CD4-positive, alpha-beta T cell (primary cell): ENCODE measurements at regions not wholly inside any gene's neighbourhood (a gene's known extent, or its start where the extent isn't known, plus 50 kb on each side); places are given as distances from the start of the nearest gene placed in this dataset.

Source experiments
- ATAC-seq: fragments of 200-7000 bp; cut with Tn5 transposase; one replicate; pipeline ENCODE4 v1.10.0; 2022; ENCODE audit warnings: mild to moderate bottlenecking; ENCODE audit not compliant: poor library complexity
- CTCF ChIA-PET: fragments of 350-600 bp; sonication (Branson Sonifier 250); formaldehyde crosslinking; loops from one replicate; lab custom pipeline; 2021; ENCODE audit warnings: antibody characterized with exemption, inconsistent platforms; lab: Charles Lee
- POLR2A ChIA-PET: fragments of 350-600 bp; sonication (Branson Sonifier 250); formaldehyde crosslinking; loops from one replicate; lab custom pipeline; 2021; ENCODE audit warnings: antibody characterized with exemption, inconsistent platforms; lab: Charles Lee
- DNase-seq, 14 experiments: peaks; one replicate each; pipeline ENCODE4 v3.0.0-alpha.2; 2013 to 2020; ENCODE audit warnings: mixed read lengths in 2 of 14
- H3K27ac ChIP-seq, 2 donors: one replicate each; pipeline versions ENCODE4 v1.5.1 to v1.7.0; 2013; ENCODE audit warnings: low read length in 2 of 2, low read depth in 1 of 2, mild to moderate bottlenecking in 1 of 2
- H3K27me3 ChIP-seq, 2 experiments: 1 replicate in 1 of 2; 2 replicates in 1 of 2; pipeline versions ENCODE4 v1.6.1 to v1.7.0; 2013; ENCODE audit warnings: low read length in 2 of 2, control low read depth in 1 of 2, mild to moderate bottlenecking in 1 of 2, moderate library complexity in 1 of 2; ENCODE audit not compliant: insufficient read depth in 2 of 2, control insufficient read depth in 1 of 2
- H3K36me3 ChIP-seq: one replicate; pipeline ENCODE4 v1.6.1; 2013; ENCODE audit warnings: low read length, control low read depth; ENCODE audit not compliant: insufficient read depth
- H3K4me1 ChIP-seq: one replicate; pipeline ENCODE4 v1.6.1; 2013; ENCODE audit warnings: low read length, control low read depth; ENCODE audit not compliant: insufficient read depth
- H3K4me3 ChIP-seq: one replicate; pipeline ENCODE4 v1.5.1; 2013; ENCODE audit warnings: mild to moderate bottlenecking, low read length, moderate library complexity
- H3K9me3 ChIP-seq, 2 experiments: 1 replicate in 1 of 2; 2 replicates in 1 of 2; pipeline versions ENCODE4 v1.6.1 to v1.7.0; 2013; ENCODE audit warnings: low read length in 2 of 2, mild to moderate bottlenecking in 2 of 2, control low read depth in 1 of 2, moderate library complexity in 1 of 2; ENCODE audit not compliant: control insufficient read depth in 1 of 2, insufficient read depth in 1 of 2
- H3K27ac Mint-ChIP-seq: one replicate; pipeline ENCODE4 v1.8.0; 2020; ENCODE audit warnings: mixed read lengths
- H3K27me3 Mint-ChIP-seq: one replicate; pipeline ENCODE4 v1.8.0; 2021; ENCODE audit warnings: mixed read lengths
- H3K36me3 Mint-ChIP-seq: one replicate; pipeline ENCODE4 v1.8.0; 2021; ENCODE audit warnings: low read depth, mixed read lengths
- H3K4me1 Mint-ChIP-seq: one replicate; pipeline ENCODE4 v1.8.0; 2021; ENCODE audit warnings: low read depth, mixed read lengths
- H3K4me3 Mint-ChIP-seq: one replicate; pipeline ENCODE4 v1.8.0; 2020; ENCODE audit warnings: mild to moderate bottlenecking, mixed read lengths
- H3K9me3 Mint-ChIP-seq: one replicate; pipeline ENCODE4 v1.8.0; 2020; ENCODE audit warnings: mixed read lengths
- intact Hi-C, 2 experiments: fragments of 100-400 bp; cut with DNase I in 1 of 2; cut with micrococcal nuclease in 1 of 2; formaldehyde crosslinking; loops; one replicate each; pipeline versions ENCODE4 v1.15.1 to v1.9.0; 2023 to 2025; cut with DNase I, micrococcal nuclease
- TF ChIP-seq, protein P1 (sequence below): fragments of 200-600 bp; IDR thresholded peaks from one replicate; pipeline ENCODE4 v1.8.0; 2022; ENCODE audit warnings: antibody characterized with exemption, mild to moderate bottlenecking

DNA sequence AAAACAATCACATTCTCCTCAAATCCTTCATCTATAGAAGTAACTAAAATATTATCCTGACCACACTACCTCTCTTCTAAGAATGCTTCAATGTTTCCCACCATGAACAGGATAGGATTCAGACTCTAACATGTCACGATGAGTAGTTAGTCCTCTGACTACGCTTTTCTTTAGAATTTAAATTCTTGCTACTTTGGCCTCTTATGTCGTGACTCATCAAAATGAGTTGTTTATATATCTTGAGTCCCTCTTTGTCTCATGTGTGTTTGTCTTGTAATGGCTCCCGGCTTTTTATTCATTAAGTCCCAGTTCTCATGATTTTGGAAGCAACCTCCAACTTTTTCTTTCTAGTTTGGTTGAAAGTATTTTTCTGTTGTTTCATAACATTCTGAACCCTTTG, 1289.2 kb downstream of the DSC3 start:
- H3K4me3 Mint-ChIP-seq: no peak overlapping the region
- no peak overlapping the region for H3K27ac ChIP-seq
- POLR2A ChIA-PET: no interaction called here
- H3K4me3 ChIP-seq: no peak overlapping the region
- no peaks in the 10 kb centered on the region for H3K36me3 Mint-ChIP-seq
- TF ChIP-seq, protein P1, sequence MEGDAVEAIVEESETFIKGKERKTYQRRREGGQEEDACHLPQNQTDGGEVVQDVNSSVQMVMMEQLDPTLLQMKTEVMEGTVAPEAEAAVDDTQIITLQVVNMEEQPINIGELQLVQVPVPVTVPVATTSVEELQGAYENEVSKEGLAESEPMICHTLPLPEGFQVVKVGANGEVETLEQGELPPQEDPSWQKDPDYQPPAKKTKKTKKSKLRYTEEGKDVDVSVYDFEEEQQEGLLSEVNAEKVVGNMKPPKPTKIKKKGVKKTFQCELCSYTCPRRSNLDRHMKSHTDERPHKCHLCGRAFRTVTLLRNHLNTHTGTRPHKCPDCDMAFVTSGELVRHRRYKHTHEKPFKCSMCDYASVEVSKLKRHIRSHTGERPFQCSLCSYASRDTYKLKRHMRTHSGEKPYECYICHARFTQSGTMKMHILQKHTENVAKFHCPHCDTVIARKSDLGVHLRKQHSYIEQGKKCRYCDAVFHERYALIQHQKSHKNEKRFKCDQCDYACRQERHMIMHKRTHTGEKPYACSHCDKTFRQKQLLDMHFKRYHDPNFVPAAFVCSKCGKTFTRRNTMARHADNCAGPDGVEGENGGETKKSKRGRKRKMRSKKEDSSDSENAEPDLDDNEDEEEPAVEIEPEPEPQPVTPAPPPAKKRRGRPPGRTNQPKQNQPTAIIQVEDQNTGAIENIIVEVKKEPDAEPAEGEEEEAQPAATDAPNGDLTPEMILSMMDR: no peak
- no peaks in the 10 kb centered on the region for H3K27me3 Mint-ChIP-seq
- peaks cover 17% of the 10 kb centered on the region for H3K9me3 Mint-ChIP-seq
- peaks cover 6 to 8% of the 10 kb centered on the region in 2 experiments for H3K9me3 ChIP-seq
- CTCF ChIA-PET: no interaction called here
- no peaks in the 10 kb centered on the region for H3K4me1 Mint-ChIP-seq
- H3K27ac Mint-ChIP-seq: no peak overlapping the region
- no peaks in the 10 kb centered on the region for H3K36me3 ChIP-seq
- intact Hi-C loops: no loop called here
- no peak for DNase-seq
- ATAC-seq: no peak
- no peaks in the 10 kb centered on the region for H3K4me1 ChIP-seq
- no peaks in the 10 kb centered on the region for H3K27me3 ChIP-seq

DNA sequence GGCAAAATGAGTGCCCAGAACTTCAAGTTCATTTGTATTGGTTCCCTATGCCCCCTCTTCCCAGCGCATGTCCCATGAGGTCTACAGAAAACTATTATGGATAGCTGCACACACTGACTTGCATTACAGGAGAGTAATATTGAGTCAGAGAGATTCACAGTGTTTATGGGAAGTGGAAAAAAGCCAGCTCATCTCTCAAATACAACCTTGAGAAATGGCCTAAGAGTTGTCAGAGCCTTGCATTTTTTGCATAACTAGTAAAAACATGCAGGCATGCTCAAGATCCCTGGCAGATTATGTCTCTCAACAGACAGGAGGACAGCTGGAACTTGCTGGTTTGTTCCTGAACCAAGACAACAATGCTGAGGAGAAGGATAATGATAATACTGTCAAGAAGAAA, 1292.8 kb downstream of the DSC3 start:
- H3K27ac Mint-ChIP-seq: no peak overlapping the region
- no peaks in the 10 kb centered on the region for H3K4me1 Mint-ChIP-seq
- Histone ChIP-seq H3K27me3 (no peaks in the 10 kb centered on the region), H3K27ac (no peak overlapping the region), H3K36me3 (no peaks in the 10 kb centered on the region), H3K9me3 (peaks cover 0 to 8% of the 10 kb centered on the region in 2 experiments), H3K4me1 (no peaks in the 10 kb centered on the region), H3K4me3 (no peak overlapping the region)
- DNase-seq (no peak), ATAC-seq (no peak)
- CTCF ChIA-PET: no interaction called here
- TF ChIP-seq, protein P1: no peak
- H3K4me3 Mint-ChIP-seq: no peak overlapping the region
- H3K36me3 Mint-ChIP-seq: no peaks in the 10 kb centered on the region
- no peaks in the 10 kb centered on the region for H3K27me3 Mint-ChIP-seq
- intact Hi-C loops: no loop called here
- peaks cover 19% of the 10 kb centered on the region for H3K9me3 Mint-ChIP-seq
- POLR2A ChIA-PET: no interaction called here

DNA sequence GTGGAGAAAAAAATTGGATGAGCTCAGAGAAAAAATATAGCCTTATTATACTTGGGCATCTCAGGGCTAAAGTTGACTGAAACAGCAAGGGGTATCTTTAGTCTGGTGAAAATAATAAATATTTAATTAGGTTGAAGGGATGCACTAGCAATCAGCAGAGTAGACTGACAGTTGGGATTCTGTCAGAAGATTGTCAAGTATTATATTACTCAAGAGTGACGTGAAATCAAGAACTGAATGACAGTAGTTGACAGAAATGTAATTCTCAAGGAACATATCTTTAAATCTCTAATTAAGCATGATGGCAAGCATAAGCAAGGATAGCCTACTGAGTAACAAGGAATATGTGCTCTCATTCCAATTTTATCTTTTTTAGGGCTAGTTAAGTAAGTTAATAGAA, 1301.1 kb downstream of the DSC3 start:
- DNase-seq: no peak
- Histone ChIP-seq H3K9me3 (peaks cover 0 to 16% of the 10 kb centered on the region in 2 experiments), H3K27me3 (no peaks in the 10 kb centered on the region), H3K27ac (no peak overlapping the region), H3K4me3 (no peak overlapping the region), H3K4me1 (no peaks in the 10 kb centered on the region), H3K36me3 (no peaks in the 10 kb centered on the region)
- H3K4me3 Mint-ChIP-seq: no peak overlapping the region
- ChIA-PET CTCF (no interaction called here), POLR2A (no interaction called here)
- no peak for ATAC-seq
- no peak overlapping the region for H3K27ac Mint-ChIP-seq
- H3K9me3 Mint-ChIP-seq: peaks cover 12% of the 10 kb centered on the region
- intact Hi-C loops: no loop called here
- no peaks in the 10 kb centered on the region for H3K4me1 Mint-ChIP-seq
- TF ChIP-seq, protein P1: no peak
- no peaks in the 10 kb centered on the region for H3K27me3 Mint-ChIP-seq
- no peaks in the 10 kb centered on the region for H3K36me3 Mint-ChIP-seq
